Cardiac muscle cell (in vitro differentiated cells and primary cell): ENCODE measurements at regions not wholly inside any gene's neighbourhood (a gene's known extent, or its start where the extent isn't known, plus 50 kb on each side); places are given as distances from the start of the nearest gene placed in this dataset.

Experiments used
- DNase-seq, 2 donors: peaks; one replicate each; pipeline versions ENCODE4 v3.0.0 to v3.0.0-alpha.2; 2010 to 2017; ENCODE audit warnings: low read depth in 1 of 2, low spot score in 1 of 2
- H3K27ac ChIP-seq: fragments of 200-600 bp; sonication (generic); 2 replicates; pipeline ENCODE4 v1.5.1; 2016
- H3K27me3 ChIP-seq: fragments of 200-600 bp; sonication (generic); 2 replicates; pipeline ENCODE4 v1.6.0; 2016; ENCODE audit warnings: control low read depth
- H3K36me3 ChIP-seq: fragments of 200-600 bp; sonication (generic); 2 replicates; pipeline ENCODE4 v1.5.1; 2016; ENCODE audit warnings: control low read depth
- H3K4me1 ChIP-seq: fragments of 200-600 bp; sonication (generic); 2 replicates; pipeline ENCODE4 v1.8.1; 2017; ENCODE audit warnings: low read depth, mild to moderate bottlenecking, mixed run types
- H3K4me3 ChIP-seq: fragments of 200-600 bp; sonication (generic); 2 replicates; pipeline ENCODE4 v1.5.1; 2016; ENCODE audit warnings: mild to moderate bottlenecking
- H3K9me3 ChIP-seq: fragments of 200-600 bp; sonication (generic); 2 replicates; pipeline ENCODE4 v1.5.1; 2017; ENCODE audit warnings: low read depth, mild to moderate bottlenecking, control low read depth
- CTCF ChIP-seq: IDR thresholded peaks from 2 replicates; pipeline ENCODE4 v1.5.1; 2012; ENCODE audit warnings: low read depth, mild to moderate bottlenecking, low read length

GRCh38 chr12:112635036-112635435, 156.5 kb upstream of the RPH3A start:
- H3K9me3 ChIP-seq: no peaks in the 10 kb centered on the region
- H3K27ac ChIP-seq: no peak overlapping the region
- H3K36me3 ChIP-seq: no peaks in the 10 kb centered on the region
- no peak overlapping the region for H3K4me3 ChIP-seq
- no peak for DNase-seq
- TF ChIP-seq CTCF: no peak
- no peaks in the 10 kb centered on the region for H3K27me3 ChIP-seq
- no peaks in the 10 kb centered on the region for H3K4me1 ChIP-seq

- H3K27me3 ChIP-seq: no peaks in the 10 kb centered on the region
- H3K27ac ChIP-seq: no peak overlapping the region
- H3K36me3 ChIP-seq: no peaks in the 10 kb centered on the region
- H3K4me1 ChIP-seq: no peaks in the 10 kb centered on the region
- DNase-seq: no peak
- no peak overlapping the region for H3K4me3 ChIP-seq
- no peaks in the 10 kb centered on the region for H3K9me3 ChIP-seq
- TF ChIP-seq CTCF: no peak
Measured at GRCh38 chr12:112638420-112638819, 153.1 kb upstream of the RPH3A start.

- no peaks in the 10 kb centered on the region for H3K36me3 ChIP-seq
- no peak for DNase-seq
- H3K9me3 ChIP-seq: no peaks in the 10 kb centered on the region
- H3K27ac ChIP-seq: no peak overlapping the region
- peaks cover 3% of the 10 kb centered on the region for H3K27me3 ChIP-seq
- no peak overlapping the region for H3K4me3 ChIP-seq
- TF ChIP-seq CTCF: no peak
- no peaks in the 10 kb centered on the region for H3K4me1 ChIP-seq
Measured at GRCh38 chr12:112645586-112645985, 146.0 kb upstream of the RPH3A start.

GRCh38 chr12:112656141-112656540, 135.4 kb upstream of the RPH3A start:
- Histone ChIP-seq H3K4me3 (no peak overlapping the region), H3K27me3 (peaks cover 9% of the 10 kb centered on the region), H3K36me3 (no peaks in the 10 kb centered on the region), H3K4me1 (no peaks in the 10 kb centered on the region), H3K27ac (no peak overlapping the region), H3K9me3 (no peaks in the 10 kb centered on the region)
- TF ChIP-seq CTCF: no peak
- no peak for DNase-seq

GRCh38 chr12:112664569-112664968, 127.0 kb upstream of the RPH3A start:
- DNase-seq: peak; percentile 14 to 71
- TF ChIP-seq CTCF: no peak
- Histone ChIP-seq H3K9me3 (no peaks in the 10 kb centered on the region), H3K4me3 (no peak overlapping the region), H3K4me1 (no peaks in the 10 kb centered on the region), H3K27ac (no peak overlapping the region), H3K27me3 (peaks cover 10% of the 10 kb centered on the region), H3K36me3 (no peaks in the 10 kb centered on the region)

- Histone ChIP-seq H3K27ac (no peak overlapping the region), H3K4me3 (no peak overlapping the region), H3K4me1 (no peaks in the 10 kb centered on the region), H3K36me3 (no peaks in the 10 kb centered on the region), H3K27me3 (peaks cover 7% of the 10 kb centered on the region), H3K9me3 (no peaks in the 10 kb centered on the region)
- no peak for TF ChIP-seq CTCF
- DNase-seq: no peak
Measured at GRCh38 chr12:112665958-112666357, 125.6 kb upstream of the RPH3A start.
